ENCODE measurements at regions not wholly inside any gene's neighbourhood (a gene's known extent, or its start where the extent isn't known, plus 50 kb on each side); places are given as distances from the start of the nearest gene placed in this dataset.

DNA sequence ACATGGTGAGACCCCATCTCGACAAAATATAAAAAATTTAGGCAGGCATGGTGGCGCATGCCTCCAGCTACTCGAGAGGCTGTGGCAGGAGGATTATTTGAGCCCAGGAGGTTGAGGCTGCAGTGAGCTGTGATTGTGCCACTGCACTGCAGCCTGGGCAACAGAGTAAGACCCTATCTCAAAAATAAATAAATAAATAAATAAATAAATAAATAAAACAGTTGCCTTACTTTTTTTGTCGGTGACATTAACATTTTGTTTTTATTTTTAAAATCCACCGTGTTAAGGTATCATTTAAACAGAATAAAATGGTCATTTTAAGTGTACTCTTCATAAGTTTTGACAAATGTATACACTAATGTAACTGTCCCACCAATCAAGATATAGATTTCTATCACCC is 57.0 kb downstream of the RASL11A start:
- H3K27me3 ChIP-seq: no peaks in the 10 kb centered on the region

DNA sequence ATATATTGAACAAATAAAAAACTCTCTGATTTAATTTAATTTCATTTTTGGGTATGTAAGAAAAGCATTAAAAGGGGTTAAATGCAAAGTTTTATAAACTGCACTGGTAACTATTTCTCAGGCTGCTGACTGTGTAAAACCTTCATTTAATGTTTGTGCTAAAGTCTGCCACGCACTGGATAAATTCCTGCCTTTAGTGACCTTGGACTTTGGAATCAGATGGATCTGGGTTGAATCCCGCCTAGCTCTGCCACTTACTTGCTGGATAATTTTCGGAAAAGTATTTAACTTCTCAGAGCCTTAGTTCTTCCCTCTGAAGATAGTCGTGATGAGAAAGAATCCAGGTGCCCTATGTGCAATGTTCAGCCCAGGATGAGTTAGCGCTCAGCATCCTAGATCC is 58.6 kb downstream of the RASL11A start:
- no peaks in the 10 kb centered on the region for H3K36me3 ChIP-seq
- no peaks in the 10 kb centered on the region for H3K4me1 ChIP-seq (ENCODE audit: control insufficient read depth in 1 of 2, insufficient read depth in 1 of 2, low read depth in 1 of 2, low read length in 1 of 2)
- H3K4me3 ChIP-seq (ENCODE audit: low read depth in 1 of 2, low read length in 1 of 2): no peak overlapping the region
- no peaks in the 10 kb centered on the region for H3K9me3 ChIP-seq
- TF ChIP-seq, protein P1, sequence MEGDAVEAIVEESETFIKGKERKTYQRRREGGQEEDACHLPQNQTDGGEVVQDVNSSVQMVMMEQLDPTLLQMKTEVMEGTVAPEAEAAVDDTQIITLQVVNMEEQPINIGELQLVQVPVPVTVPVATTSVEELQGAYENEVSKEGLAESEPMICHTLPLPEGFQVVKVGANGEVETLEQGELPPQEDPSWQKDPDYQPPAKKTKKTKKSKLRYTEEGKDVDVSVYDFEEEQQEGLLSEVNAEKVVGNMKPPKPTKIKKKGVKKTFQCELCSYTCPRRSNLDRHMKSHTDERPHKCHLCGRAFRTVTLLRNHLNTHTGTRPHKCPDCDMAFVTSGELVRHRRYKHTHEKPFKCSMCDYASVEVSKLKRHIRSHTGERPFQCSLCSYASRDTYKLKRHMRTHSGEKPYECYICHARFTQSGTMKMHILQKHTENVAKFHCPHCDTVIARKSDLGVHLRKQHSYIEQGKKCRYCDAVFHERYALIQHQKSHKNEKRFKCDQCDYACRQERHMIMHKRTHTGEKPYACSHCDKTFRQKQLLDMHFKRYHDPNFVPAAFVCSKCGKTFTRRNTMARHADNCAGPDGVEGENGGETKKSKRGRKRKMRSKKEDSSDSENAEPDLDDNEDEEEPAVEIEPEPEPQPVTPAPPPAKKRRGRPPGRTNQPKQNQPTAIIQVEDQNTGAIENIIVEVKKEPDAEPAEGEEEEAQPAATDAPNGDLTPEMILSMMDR (IDR thresholded peaks at IDR 0.05): no peak
- no peaks in the 10 kb centered on the region for H3K27me3 ChIP-seq
- H3K27ac ChIP-seq: no peak overlapping the region

More for the DNA sequence above, 57.0 kb downstream of the RASL11A start:
- H3K36me3 ChIP-seq: no peaks in the 10 kb centered on the region
- TF ChIP-seq, protein P1 (IDR thresholded peaks at IDR 0.05): no peak
- H3K9me3 ChIP-seq: no peaks in the 10 kb centered on the region
- H3K4me1 ChIP-seq (ENCODE audit: control insufficient read depth in 1 of 2, insufficient read depth in 1 of 2, low read depth in 1 of 2, low read length in 1 of 2): no peaks in the 10 kb centered on the region
- H3K27ac ChIP-seq: no peak overlapping the region
- no peak overlapping the region for H3K4me3 ChIP-seq (ENCODE audit: low read depth in 1 of 2, low read length in 1 of 2)

DNA sequence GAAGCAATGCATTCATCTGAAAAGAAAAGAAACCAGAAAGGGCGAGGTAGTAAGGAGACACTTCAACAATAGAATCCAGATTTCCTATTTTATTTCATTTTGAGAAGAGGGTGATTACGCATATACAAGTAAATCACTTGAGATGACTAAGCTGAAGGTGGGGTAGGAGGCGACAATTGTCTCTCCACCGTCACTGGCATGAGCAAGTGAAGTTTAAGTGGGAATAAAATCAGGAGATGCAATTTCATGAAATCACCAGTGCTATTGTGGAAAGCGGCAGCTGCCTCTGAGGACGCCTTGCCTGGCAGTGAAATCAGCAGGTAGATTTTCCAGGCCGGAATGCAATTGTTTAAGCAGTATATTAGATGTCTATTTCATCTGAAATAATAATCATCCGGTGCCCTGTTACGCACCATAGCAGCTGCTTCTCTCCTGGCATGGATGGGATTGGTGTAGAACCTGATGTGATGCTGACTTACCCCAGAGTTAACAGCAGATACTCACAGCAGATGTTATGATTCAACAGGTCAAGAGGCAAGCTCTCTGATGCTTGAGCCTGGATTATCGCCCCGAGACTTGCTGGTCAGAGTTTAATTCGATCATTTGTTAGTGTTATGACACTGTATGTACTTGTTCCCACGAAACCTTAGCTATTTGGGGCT is 64.3 kb downstream of the RASL11A start:
- H3K4me3 ChIP-seq (ENCODE audit: low read depth in 1 of 2, low read length in 1 of 2): no peak overlapping the region
- H3K9me3 ChIP-seq: no peaks in the 10 kb centered on the region
- peaks cover 7% of the 10 kb centered on the region for H3K27me3 ChIP-seq
- H3K4me1 ChIP-seq (ENCODE audit: control insufficient read depth in 1 of 2, insufficient read depth in 1 of 2, low read depth in 1 of 2, low read length in 1 of 2): no peaks in the 10 kb centered on the region
- no peaks in the 10 kb centered on the region for H3K36me3 ChIP-seq
- H3K27ac ChIP-seq: no peak overlapping the region
- TF ChIP-seq, protein P1 (IDR thresholded peaks at IDR 0.05): no peak

DNA sequence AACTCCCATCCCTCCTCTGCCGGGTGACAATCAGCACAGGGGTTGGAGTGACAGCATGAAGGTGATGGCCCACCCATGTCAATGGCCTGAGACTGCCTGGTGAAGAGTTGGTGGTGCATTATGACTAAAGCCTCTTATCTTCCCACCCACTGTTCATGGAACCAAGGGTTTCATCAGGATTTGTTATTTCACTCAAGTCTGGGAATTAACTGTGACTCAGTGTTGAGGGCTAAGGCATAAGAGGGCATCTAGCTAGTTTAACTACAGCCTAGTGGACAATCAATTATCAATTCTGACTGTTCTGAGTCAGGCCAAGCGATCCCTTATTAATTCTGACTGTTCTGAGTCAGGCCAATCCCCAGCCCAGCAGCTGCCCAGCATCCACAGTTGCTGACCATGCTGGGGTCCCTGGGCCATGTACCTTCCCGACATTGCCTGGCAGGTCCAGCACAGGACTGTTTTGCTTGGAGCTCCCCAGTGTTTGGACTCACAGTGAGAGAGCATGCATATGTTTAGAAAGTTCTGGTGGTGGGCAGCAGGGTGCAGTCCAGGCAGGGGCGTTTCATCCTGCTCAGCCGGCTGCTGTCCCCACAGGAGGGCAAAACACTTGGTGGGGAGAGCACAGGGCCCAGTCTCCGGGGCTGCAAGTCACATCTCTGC is 65.5 kb downstream of the RASL11A start:
- Histone ChIP-seq H3K4me1 (ENCODE audit: control insufficient read depth in 1 of 2, insufficient read depth in 1 of 2, low read depth in 1 of 2, low read length in 1 of 2) (no peaks in the 10 kb centered on the region), H3K4me3 (ENCODE audit: low read depth in 1 of 2, low read length in 1 of 2) (no peak overlapping the region), H3K27ac (no peak overlapping the region), H3K27me3 (peaks cover 7% of the 10 kb centered on the region), H3K36me3 (no peaks in the 10 kb centered on the region), H3K9me3 (no peaks in the 10 kb centered on the region)
- TF ChIP-seq, protein P1 (IDR thresholded peaks at IDR 0.05): no peak

DNA sequence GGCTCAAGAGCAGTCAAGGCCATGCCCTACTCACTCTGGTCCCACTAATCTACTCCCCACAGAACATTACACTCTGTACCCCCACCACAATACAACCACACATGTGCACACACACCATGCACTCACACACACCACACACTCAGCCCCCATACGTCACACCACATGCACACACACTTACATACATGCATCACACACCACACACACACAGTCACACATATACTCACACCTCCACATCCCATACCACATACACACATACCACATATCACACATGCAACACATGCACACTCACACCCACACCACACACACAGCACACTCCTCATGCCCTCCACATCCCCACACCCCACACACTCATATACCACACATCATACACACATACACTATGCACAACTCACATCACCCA is 67.6 kb downstream of the RASL11A start:
- Histone ChIP-seq H3K9me3 (no peaks in the 10 kb centered on the region), H3K4me3 (ENCODE audit: low read depth in 1 of 2, low read length in 1 of 2) (no peak overlapping the region), H3K27ac (no peak overlapping the region), H3K36me3 (no peaks in the 10 kb centered on the region), H3K27me3 (peaks cover 20% of the 10 kb centered on the region), H3K4me1 (ENCODE audit: control insufficient read depth in 1 of 2, insufficient read depth in 1 of 2, low read depth in 1 of 2, low read length in 1 of 2) (no peaks in the 10 kb centered on the region)
- TF ChIP-seq, protein P1 (IDR thresholded peaks at IDR 0.05): no peak

Data from neutrophil (primary cell).